ENCODE measurements at regions not wholly inside any gene's neighbourhood (a gene's known extent, or its start where the extent isn't known, plus 50 kb on each side); places are given as distances from the start of the nearest gene placed in this dataset.
"Not testable (repeated sequence)": the region's sequence is repeated elsewhere in the genome, so short reads cannot be mapped to it uniquely, and the experiment has no call there.

DNA sequence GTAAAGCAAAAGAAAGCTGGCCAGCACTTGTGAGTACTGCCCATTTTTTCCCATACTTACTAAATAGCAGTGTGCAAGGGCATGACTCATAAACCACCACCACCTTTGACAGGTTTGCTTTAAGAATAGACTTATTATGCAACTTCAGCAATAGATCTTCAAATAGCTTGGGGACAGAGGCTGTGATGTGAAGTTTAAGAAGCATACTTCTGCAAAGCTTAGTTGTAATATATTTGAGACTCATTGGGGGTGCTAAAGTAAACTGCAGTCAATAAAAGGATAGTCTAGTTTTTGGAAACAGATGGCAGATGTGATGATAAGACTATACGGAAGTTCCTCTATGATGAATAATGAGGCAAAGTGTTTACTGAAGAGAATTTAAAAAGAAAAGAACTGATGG is 210.0 kb downstream of the PLA2G4A start:
- Histone ChIP-seq H3K27me3 (ENCODE audit: insufficient read depth, low read length, poor library complexity) (no peaks in the 10 kb centered on the region), H4K20me1 (ENCODE audit: insufficient read depth, low read length) (no peaks in the 10 kb centered on the region), H3K4me2 (ENCODE audit: insufficient read depth, low read length) (no peak overlapping the region), H3K4me1 (ENCODE audit: insufficient read depth, low read length) (no peaks in the 10 kb centered on the region), H3K4me3 (ENCODE audit: low read depth in 1 of 2, low read length in 2 of 2) (no peak overlapping the region), H3K79me2 (ENCODE audit: insufficient read depth, low read length) (no peaks in the 10 kb centered on the region), H2AFZ (ENCODE audit: low read depth, low read length) (no peak overlapping the region), H3K9ac (ENCODE audit: low read depth, low read length) (no peak overlapping the region), H3K36me3 (ENCODE audit: insufficient read depth, low read length) (no peaks in the 10 kb centered on the region), H3K27ac (ENCODE audit: low read length) (no peak overlapping the region), H3K9me3 (ENCODE audit: insufficient read depth, low read length, severe bottlenecking) (no peaks in the 10 kb centered on the region)
- ATAC-seq (ENCODE audit: insufficient read depth, low read depth) (no peak), DNase-seq (no peak)
- no peak for TF ChIP-seq EZH2 (IDR thresholded peaks at IDR 0.05; ENCODE audit: borderline replicate concordance, low read depth, low read length, severe bottlenecking)
- TF ChIP-seq, protein P1, sequence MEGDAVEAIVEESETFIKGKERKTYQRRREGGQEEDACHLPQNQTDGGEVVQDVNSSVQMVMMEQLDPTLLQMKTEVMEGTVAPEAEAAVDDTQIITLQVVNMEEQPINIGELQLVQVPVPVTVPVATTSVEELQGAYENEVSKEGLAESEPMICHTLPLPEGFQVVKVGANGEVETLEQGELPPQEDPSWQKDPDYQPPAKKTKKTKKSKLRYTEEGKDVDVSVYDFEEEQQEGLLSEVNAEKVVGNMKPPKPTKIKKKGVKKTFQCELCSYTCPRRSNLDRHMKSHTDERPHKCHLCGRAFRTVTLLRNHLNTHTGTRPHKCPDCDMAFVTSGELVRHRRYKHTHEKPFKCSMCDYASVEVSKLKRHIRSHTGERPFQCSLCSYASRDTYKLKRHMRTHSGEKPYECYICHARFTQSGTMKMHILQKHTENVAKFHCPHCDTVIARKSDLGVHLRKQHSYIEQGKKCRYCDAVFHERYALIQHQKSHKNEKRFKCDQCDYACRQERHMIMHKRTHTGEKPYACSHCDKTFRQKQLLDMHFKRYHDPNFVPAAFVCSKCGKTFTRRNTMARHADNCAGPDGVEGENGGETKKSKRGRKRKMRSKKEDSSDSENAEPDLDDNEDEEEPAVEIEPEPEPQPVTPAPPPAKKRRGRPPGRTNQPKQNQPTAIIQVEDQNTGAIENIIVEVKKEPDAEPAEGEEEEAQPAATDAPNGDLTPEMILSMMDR (IDR thresholded peaks at IDR 0.05; ENCODE audit: borderline replicate concordance, extremely low read depth, low read length, poor library complexity, severe bottlenecking), result no peak

DNA sequence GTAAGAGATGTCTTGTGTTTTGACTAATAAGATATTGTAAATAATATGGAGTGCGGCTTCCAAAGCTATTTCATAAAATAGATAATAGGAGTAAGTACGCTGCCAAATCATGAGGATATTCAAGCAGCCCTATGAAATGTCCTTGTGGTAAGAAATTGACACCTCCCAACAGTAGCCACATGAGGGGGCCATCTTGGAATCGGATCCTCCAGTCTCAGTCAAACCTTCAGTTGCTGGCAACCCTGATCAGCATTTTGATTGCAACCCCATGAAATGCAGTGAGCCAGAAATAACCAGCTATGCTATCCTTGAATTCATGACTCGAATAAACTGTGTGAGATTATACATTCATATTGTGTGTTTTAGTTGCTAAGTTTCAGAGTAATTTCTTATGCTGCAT is 212.4 kb downstream of the PLA2G4A start:
- no peaks in the 10 kb centered on the region for H3K9me3 ChIP-seq (ENCODE audit: insufficient read depth, low read length, severe bottlenecking)
- no peak overlapping the region for H3K27ac ChIP-seq (ENCODE audit: low read length)
- H4K20me1 ChIP-seq (ENCODE audit: insufficient read depth, low read length), result no peaks in the 10 kb centered on the region
- H3K36me3 ChIP-seq (ENCODE audit: insufficient read depth, low read length), result no peaks in the 10 kb centered on the region
- H3K4me1 ChIP-seq (ENCODE audit: insufficient read depth, low read length), result no peaks in the 10 kb centered on the region
- DNase-seq, result no peak
- H2AFZ ChIP-seq (ENCODE audit: low read depth, low read length), result no peak overlapping the region
- H3K4me3 ChIP-seq (ENCODE audit: low read depth in 1 of 2, low read length in 2 of 2), result no peak overlapping the region
- H3K4me2 ChIP-seq (ENCODE audit: insufficient read depth, low read length), result no peak overlapping the region
- no peaks in the 10 kb centered on the region for H3K27me3 ChIP-seq (ENCODE audit: insufficient read depth, low read length, poor library complexity)
- H3K79me2 ChIP-seq (ENCODE audit: insufficient read depth, low read length), result no peaks in the 10 kb centered on the region
- ATAC-seq (ENCODE audit: insufficient read depth, low read depth), result no peak
- no peak for TF ChIP-seq EZH2 (IDR thresholded peaks at IDR 0.05; ENCODE audit: borderline replicate concordance, low read depth, low read length, severe bottlenecking)
- TF ChIP-seq, protein P1 (IDR thresholded peaks at IDR 0.05; ENCODE audit: borderline replicate concordance, extremely low read depth, low read length, poor library complexity, severe bottlenecking), result no peak
- no peak overlapping the region for H3K9ac ChIP-seq (ENCODE audit: low read depth, low read length)

DNA sequence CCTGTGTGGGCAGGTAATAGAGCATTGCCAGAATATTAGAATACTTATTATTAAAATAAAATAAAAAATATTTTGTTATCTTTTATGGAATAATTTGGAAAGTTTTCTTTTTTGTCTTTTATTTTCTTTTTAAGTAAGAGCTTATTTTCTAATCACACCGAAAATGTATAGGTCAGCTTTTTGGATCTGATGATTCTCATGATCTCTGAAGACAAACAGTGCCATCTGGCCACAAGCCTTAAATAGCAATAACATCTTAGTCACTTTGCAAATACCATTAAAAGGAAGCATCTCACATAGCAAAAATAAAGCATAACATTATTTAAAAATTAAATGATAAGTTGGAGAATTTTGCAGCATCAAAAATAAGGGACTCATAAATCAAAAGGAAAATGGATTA is 213.8 kb downstream of the PLA2G4A start:
- Histone ChIP-seq H3K4me2 (ENCODE audit: insufficient read depth, low read length) (no peak overlapping the region), H3K79me2 (ENCODE audit: insufficient read depth, low read length) (no peaks in the 10 kb centered on the region), H3K27ac (ENCODE audit: low read length) (no peak overlapping the region), H4K20me1 (ENCODE audit: insufficient read depth, low read length) (no peaks in the 10 kb centered on the region), H3K36me3 (ENCODE audit: insufficient read depth, low read length) (no peaks in the 10 kb centered on the region), H3K27me3 (ENCODE audit: insufficient read depth, low read length, poor library complexity) (no peaks in the 10 kb centered on the region), H3K4me3 (ENCODE audit: low read depth in 1 of 2, low read length in 2 of 2) (no peak overlapping the region), H3K9me3 (ENCODE audit: insufficient read depth, low read length, severe bottlenecking) (no peaks in the 10 kb centered on the region), H2AFZ (ENCODE audit: low read depth, low read length) (no peak overlapping the region), H3K4me1 (ENCODE audit: insufficient read depth, low read length) (no peaks in the 10 kb centered on the region), H3K9ac (ENCODE audit: low read depth, low read length) (no peak overlapping the region)
- no peak for ATAC-seq (ENCODE audit: insufficient read depth, low read depth)
- TF ChIP-seq EZH2 (IDR thresholded peaks at IDR 0.05; ENCODE audit: borderline replicate concordance, low read depth, low read length, severe bottlenecking), result no peak
- TF ChIP-seq, protein P1 (IDR thresholded peaks at IDR 0.05; ENCODE audit: borderline replicate concordance, extremely low read depth, low read length, poor library complexity, severe bottlenecking), result no peak
- no peak for DNase-seq

DNA sequence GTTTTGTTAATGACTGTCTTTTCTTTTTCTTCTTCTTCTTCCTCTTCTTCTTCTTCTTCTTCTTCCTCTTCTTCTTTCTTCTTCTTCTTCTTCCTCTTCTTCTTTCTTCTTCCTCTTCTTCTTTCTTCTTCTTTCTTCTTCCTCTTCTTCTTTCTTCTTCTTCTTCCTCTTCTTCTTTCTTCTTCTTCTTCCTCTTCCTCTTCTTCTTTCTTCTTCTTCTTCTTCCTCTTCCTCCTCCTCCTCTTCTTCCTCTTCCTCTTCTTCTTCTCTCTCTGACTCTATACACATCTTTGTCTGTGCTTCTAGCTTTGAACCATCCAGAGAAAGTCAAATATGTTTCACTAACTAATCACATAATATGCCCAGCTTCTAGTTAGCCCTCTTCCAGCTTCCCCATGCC is 214.7 kb downstream of the PLA2G4A start:
- not testable (repeated sequence) for ATAC-seq (ENCODE audit: insufficient read depth, low read depth); H3K4me1 ChIP-seq (ENCODE audit: insufficient read depth, low read length); H3K9me3 ChIP-seq (ENCODE audit: insufficient read depth, low read length, severe bottlenecking); H3K4me2 ChIP-seq (ENCODE audit: insufficient read depth, low read length); H3K9ac ChIP-seq (ENCODE audit: low read depth, low read length); H4K20me1 ChIP-seq (ENCODE audit: insufficient read depth, low read length); H3K4me3 ChIP-seq (ENCODE audit: low read depth in 1 of 2, low read length in 2 of 2); H2AFZ ChIP-seq (ENCODE audit: low read depth, low read length); H3K79me2 ChIP-seq (ENCODE audit: insufficient read depth, low read length); H3K36me3 ChIP-seq (ENCODE audit: insufficient read depth, low read length); H3K27me3 ChIP-seq (ENCODE audit: insufficient read depth, low read length, poor library complexity); H3K27ac ChIP-seq (ENCODE audit: low read length); DNase-seq
